Chondrocyte (in vitro differentiated cells): ENCODE measurements at regions not wholly inside any gene's neighbourhood (a gene's known extent, or its start where the extent isn't known, plus 50 kb on each side); places are given as distances from the start of the nearest gene placed in this dataset.

Source experiments
- DNase-seq: peaks from one replicate; pipeline ENCODE4 v3.0.0; 2021; ENCODE audit warnings: mixed read lengths, low spot score
- H3K27ac Mint-ChIP-seq: one replicate; pipeline ENCODE4 v1.8.0; 2021; ENCODE audit warnings: mild to moderate bottlenecking, moderate library complexity, mixed read lengths; ENCODE audit not compliant: unreplicated experiment
- H3K27me3 Mint-ChIP-seq: 2 replicates; pipeline ENCODE4 v1.8.0; 2021; ENCODE audit warnings: low read depth, mixed read lengths
- H3K36me3 Mint-ChIP-seq: 2 replicates; pipeline ENCODE4 v1.8.0; 2021; ENCODE audit warnings: low read depth, mixed read lengths
- H3K4me1 Mint-ChIP-seq: 2 replicates; pipeline ENCODE4 v1.8.0; 2021; ENCODE audit warnings: low read depth, mild to moderate bottlenecking, mixed read lengths
- H3K4me3 Mint-ChIP-seq: one replicate; pipeline ENCODE4 v1.8.0; 2021; ENCODE audit warnings: mild to moderate bottlenecking, moderate library complexity, mixed read lengths; ENCODE audit not compliant: unreplicated experiment
- H3K9me3 Mint-ChIP-seq: 2 replicates; pipeline ENCODE4 v1.8.0; 2021; ENCODE audit warnings: low read depth, mixed read lengths
- CTCF ChIP-seq: fragments of 200-600 bp; sonication (generic); IDR thresholded peaks from 2 replicates; pipeline ENCODE4 v1.5.0; 2021; ENCODE audit warnings: antibody characterized with exemption, mild to moderate bottlenecking, moderate library complexity

DNA sequence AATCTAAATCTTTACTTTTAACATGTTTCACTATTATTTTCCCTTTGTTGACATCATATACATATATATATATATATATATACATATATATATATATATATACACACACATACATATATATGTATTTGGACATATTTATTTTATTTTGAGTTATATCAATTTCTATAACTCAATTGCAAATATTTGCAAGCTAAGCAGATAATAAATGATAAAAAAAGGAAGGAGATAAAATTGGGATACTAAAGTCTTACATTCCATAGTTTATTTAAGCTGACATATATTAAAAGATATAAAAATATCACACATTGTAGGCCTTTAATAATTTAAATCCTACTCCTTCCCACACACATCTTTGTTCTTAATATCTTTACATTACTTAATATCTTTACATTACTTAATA lies 372.2 kb downstream of the GRXCR1 start:
- H3K4me1 Mint-ChIP-seq = no peaks in the 10 kb centered on the region
- DNase-seq = no peak
- no peak for TF ChIP-seq CTCF
- H3K27ac Mint-ChIP-seq = no peak overlapping the region
- H3K4me3 Mint-ChIP-seq = no peak overlapping the region
- H3K36me3 Mint-ChIP-seq = no peaks in the 10 kb centered on the region
- peaks cover 24% of the 10 kb centered on the region for H3K9me3 Mint-ChIP-seq
- H3K27me3 Mint-ChIP-seq = no peaks in the 10 kb centered on the region

GRCh38 chr4:43271946-43272345 lies 379.4 kb downstream of the GRXCR1 start:
- Mint-ChIP-seq H3K36me3 (no peaks in the 10 kb centered on the region), H3K27ac (no peak overlapping the region), H3K27me3 (no peaks in the 10 kb centered on the region), H3K4me3 (no peak overlapping the region), H3K4me1 (no peaks in the 10 kb centered on the region), H3K9me3 (no peaks in the 10 kb centered on the region)
- TF ChIP-seq CTCF = no peak
- DNase-seq = no peak

DNA sequence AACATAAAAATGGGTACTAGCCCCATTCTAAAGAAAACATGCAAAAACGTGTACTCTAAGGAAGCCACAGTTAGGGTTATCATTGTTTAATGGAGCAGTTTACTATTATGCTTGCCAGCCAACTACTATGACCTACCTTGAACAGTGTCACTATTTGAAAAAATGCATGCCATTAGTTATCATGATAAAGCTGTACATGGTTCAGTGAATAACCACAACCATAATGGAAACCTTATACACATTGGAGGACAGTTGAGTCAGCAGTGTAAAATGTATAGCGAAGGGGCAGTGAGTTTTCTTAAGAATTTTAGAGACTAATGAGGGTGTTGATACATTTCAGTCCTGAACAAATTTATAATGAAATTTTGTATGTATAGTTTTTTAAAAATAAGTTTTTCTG lies 381.9 kb downstream of the GRXCR1 start:
- no peaks in the 10 kb centered on the region for H3K4me1 Mint-ChIP-seq
- no peaks in the 10 kb centered on the region for H3K36me3 Mint-ChIP-seq
- no peaks in the 10 kb centered on the region for H3K9me3 Mint-ChIP-seq
- no peak for DNase-seq
- peaks cover 1% of the 10 kb centered on the region for H3K27me3 Mint-ChIP-seq
- TF ChIP-seq CTCF = no peak
- no peak overlapping the region for H3K27ac Mint-ChIP-seq
- no peak overlapping the region for H3K4me3 Mint-ChIP-seq

DNA sequence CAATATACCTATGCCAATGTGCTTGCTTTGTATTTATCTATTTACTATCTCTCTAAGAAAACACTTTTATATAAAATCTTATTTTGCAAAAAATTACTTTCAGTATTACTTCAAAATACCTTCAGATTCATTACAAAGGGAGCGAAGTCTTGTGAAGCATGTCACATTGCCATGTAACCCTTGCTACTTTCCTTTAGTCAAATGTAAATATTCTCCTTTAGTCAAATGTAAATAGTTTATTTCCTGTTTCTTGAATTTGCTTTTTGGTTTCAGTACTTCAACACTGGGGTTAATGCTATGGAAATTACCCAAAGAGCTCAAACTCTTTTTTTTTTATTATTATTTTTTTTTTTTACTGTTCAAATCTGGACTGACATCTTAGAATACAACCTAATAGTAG lies 383.3 kb downstream of the GRXCR1 start:
- DNase-seq = no peak
- Mint-ChIP-seq H3K4me1 (no peaks in the 10 kb centered on the region), H3K27me3 (peaks cover 3% of the 10 kb centered on the region), H3K27ac (no peak overlapping the region), H3K36me3 (no peaks in the 10 kb centered on the region), H3K4me3 (no peak overlapping the region), H3K9me3 (no peaks in the 10 kb centered on the region)
- no peak for TF ChIP-seq CTCF

DNA sequence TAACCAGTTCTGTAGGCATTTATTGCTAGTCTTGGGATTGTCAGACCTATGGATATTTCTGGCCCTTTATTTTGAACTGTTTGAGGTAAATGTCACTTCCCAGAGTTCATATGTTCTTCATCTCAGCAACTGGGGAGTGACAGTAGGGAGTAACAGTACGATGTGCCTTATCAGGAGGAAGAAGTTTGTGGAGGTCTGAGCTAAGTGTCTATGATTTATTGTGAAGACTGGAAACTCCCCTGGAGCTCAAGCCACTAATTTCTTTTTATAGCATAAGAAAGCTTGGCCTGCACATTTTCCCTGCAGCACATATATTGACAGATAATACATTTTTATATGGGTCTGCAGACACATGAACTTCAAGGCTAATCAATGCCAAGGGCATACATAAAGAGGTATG lies 383.8 kb downstream of the GRXCR1 start:
- H3K27me3 Mint-ChIP-seq = peaks cover 3% of the 10 kb centered on the region
- no peaks in the 10 kb centered on the region for H3K4me1 Mint-ChIP-seq
- H3K27ac Mint-ChIP-seq = no peak overlapping the region
- TF ChIP-seq CTCF = no peak
- DNase-seq = no peak
- H3K36me3 Mint-ChIP-seq = no peaks in the 10 kb centered on the region
- no peak overlapping the region for H3K4me3 Mint-ChIP-seq
- no peaks in the 10 kb centered on the region for H3K9me3 Mint-ChIP-seq
